ENCODE measurements at regions not wholly inside any gene's neighbourhood (a gene's known extent, or its start where the extent isn't known, plus 50 kb on each side); places are given as distances from the start of the nearest gene placed in this dataset.
"Not testable (repeated sequence)": the region's sequence is repeated elsewhere in the genome, so short reads cannot be mapped to it uniquely, and the experiment has no call there.

GRCh38 chr20:47865912-47866311, 80.6 kb upstream of the SULF2 start:
- no peak for DNase-seq (ENCODE audit: low read depth)

GRCh38 chr20:47865451-47865850, 80.2 kb upstream of the SULF2 start:
- DNase-seq (ENCODE audit: low read depth): no peak

- no peak for DNase-seq (ENCODE audit: low read depth)
Observed at GRCh38 chr20:47863981-47864380, 78.7 kb upstream of the SULF2 start.

- no peak for DNase-seq (ENCODE audit: low read depth)
Observed at GRCh38 chr20:47863315-47863965, 78.2 kb upstream of the SULF2 start.

GRCh38 chr20:47862574-47863240, 77.4 kb upstream of the SULF2 start:
- DNase-seq (ENCODE audit: low read depth): no peak

- no peak for DNase-seq (ENCODE audit: low read depth)
Observed at GRCh38 chr20:47861116-47861515, 75.8 kb upstream of the SULF2 start.

GRCh38 chr20:47860049-47860830, 75.0 kb upstream of the SULF2 start:
- DNase-seq (ENCODE audit: low read depth): no peak

GRCh38 chr20:47859278-47859677, 74.0 kb upstream of the SULF2 start:
- no peak for DNase-seq (ENCODE audit: low read depth)

- no peak for DNase-seq (ENCODE audit: low read depth)
Observed at GRCh38 chr20:47857569-47858464, 72.5 kb upstream of the SULF2 start.

GRCh38 chr20:47857187-47857568, 71.9 kb upstream of the SULF2 start:
- DNase-seq (ENCODE audit: low read depth): no peak

GRCh38 chr20:47855799-47856198, 70.5 kb upstream of the SULF2 start:
- no peak for DNase-seq (ENCODE audit: low read depth)

GRCh38 chr20:47854687-47855212, 69.5 kb upstream of the SULF2 start:
- DNase-seq (ENCODE audit: low read depth): no peak

- DNase-seq (ENCODE audit: low read depth): no peak
Observed at GRCh38 chr20:47851774-47852173, 66.5 kb upstream of the SULF2 start.

GRCh38 chr20:47850146-47850545, 64.9 kb upstream of the SULF2 start:
- no peak for DNase-seq (ENCODE audit: low read depth)

- DNase-seq (ENCODE audit: low read depth): no peak
Observed at GRCh38 chr20:47849596-47849995, 64.3 kb upstream of the SULF2 start.

GRCh38 chr20:47849006-47849405, 63.7 kb upstream of the SULF2 start:
- no peak for DNase-seq (ENCODE audit: low read depth)

- not testable (repeated sequence) for DNase-seq (ENCODE audit: low read depth)
Observed at GRCh38 chr20:47848534-47848933, 63.3 kb upstream of the SULF2 start.

GRCh38 chr20:47847884-47848485, 62.7 kb upstream of the SULF2 start:
- DNase-seq (ENCODE audit: low read depth): no peak

GRCh38 chr20:47847220-47847619, 61.9 kb upstream of the SULF2 start:
- DNase-seq (ENCODE audit: low read depth): not testable (repeated sequence)

- DNase-seq (ENCODE audit: low read depth): not testable (repeated sequence)
Observed at GRCh38 chr20:47846651-47847050, 61.4 kb upstream of the SULF2 start.

- DNase-seq (ENCODE audit: low read depth): not testable (repeated sequence)
Observed at GRCh38 chr20:47845382-47845977, 60.2 kb upstream of the SULF2 start.

Measured in activated T-cell treated with anti-CD3 and anti-CD28 coated beads for 48 hours (primary cell).